Renal pelvis (tissue), 1 donor: ENCODE measurements at regions not wholly inside any gene's neighbourhood (a gene's known extent, or its start where the extent isn't known, plus 50 kb on each side); places are given as distances from the start of the nearest gene placed in this dataset.
A peak's percentile ranks its signal among the peaks of the same experiment; 100 is the strongest.
"Not testable (repeated sequence)": the region's sequence is repeated elsewhere in the genome, so short reads cannot be mapped to it uniquely, and the experiment has no call there.

Source experiments
- DNase-seq: peaks from one replicate; pipeline ENCODE4 v3.0.0-alpha.2; 2013

- not testable (repeated sequence) for DNase-seq
Observed at GRCh38 chr2:111448796-111449195, 328.1 kb downstream of the BCL2L11 start.

GRCh38 chr2:111450526-111450925 is 329.8 kb downstream of the BCL2L11 start:
- not testable (repeated sequence) for DNase-seq

- DNase-seq = not testable (repeated sequence)
Observed at GRCh38 chr2:111451692-111452199, 331.0 kb downstream of the BCL2L11 start.

GRCh38 chr2:111452208-111452607 is 331.5 kb downstream of the BCL2L11 start:
- not testable (repeated sequence) for DNase-seq

- DNase-seq = not testable (repeated sequence)
Observed at GRCh38 chr2:111453308-111453707, 332.6 kb downstream of the BCL2L11 start.

- DNase-seq = not testable (repeated sequence)
Observed at GRCh38 chr2:111453816-111454215, 333.1 kb downstream of the BCL2L11 start.

- peak; percentile 11 for DNase-seq
Observed at GRCh38 chr2:111454404-111454803, 333.7 kb downstream of the BCL2L11 start.

GRCh38 chr2:111455016-111456015 is 334.6 kb downstream of the BCL2L11 start:
- not testable (repeated sequence) for DNase-seq

- not testable (repeated sequence) for DNase-seq
Observed at GRCh38 chr2:111457191-111457590, 336.5 kb downstream of the BCL2L11 start.

- not testable (repeated sequence) for DNase-seq
Observed at GRCh38 chr2:111460901-111461300, 340.2 kb downstream of the BCL2L11 start.

GRCh38 chr2:111461831-111462230 is 341.1 kb downstream of the BCL2L11 start:
- DNase-seq = not testable (repeated sequence)

GRCh38 chr2:111462572-111462971 is 341.9 kb downstream of the BCL2L11 start:
- not testable (repeated sequence) for DNase-seq

- DNase-seq = not testable (repeated sequence)
Observed at GRCh38 chr2:111463238-111463848, 342.6 kb downstream of the BCL2L11 start.

- DNase-seq = not testable (repeated sequence)
Observed at GRCh38 chr2:111463956-111464355, 343.2 kb downstream of the BCL2L11 start.

- not testable (repeated sequence) for DNase-seq
Observed at GRCh38 chr2:111464367-111464766, 343.7 kb downstream of the BCL2L11 start.

GRCh38 chr2:111465521-111465920 is 344.8 kb downstream of the BCL2L11 start:
- not testable (repeated sequence) for DNase-seq

- not testable (repeated sequence) for DNase-seq
Observed at GRCh38 chr2:111466744-111467143, 346.0 kb downstream of the BCL2L11 start.

GRCh38 chr2:111470924-111471323 is 350.2 kb downstream of the BCL2L11 start:
- DNase-seq = not testable (repeated sequence)

- DNase-seq = not testable (repeated sequence)
Observed at GRCh38 chr2:111471791-111472530, 351.2 kb downstream of the BCL2L11 start.

- DNase-seq = not testable (repeated sequence)
Observed at GRCh38 chr2:111472844-111473403, 352.2 kb downstream of the BCL2L11 start.

GRCh38 chr2:111473522-111473921 is 352.8 kb downstream of the BCL2L11 start:
- not testable (repeated sequence) for DNase-seq
